Neuronal stem cell (in vitro differentiated cells): ENCODE measurements at regions not wholly inside any gene's neighbourhood (a gene's known extent, or its start where the extent isn't known, plus 50 kb on each side); places are given as distances from the start of the nearest gene placed in this dataset.

Experiments
- DNase-seq: peaks from one replicate; pipeline ENCODE4 v3.0.0-alpha.2; 2013; ENCODE audit warnings: low spot score
- H2AFZ ChIP-seq: one replicate; pipeline ENCODE4 v1.6.1; 2013; ENCODE audit warnings: mild to moderate bottlenecking, low read length, inconsistent platforms
- H2AK5ac ChIP-seq: 2 replicates; pipeline ENCODE4 v1.6.1; 2013; ENCODE audit warnings: low read depth, mild to moderate bottlenecking, inconsistent platforms, low read length, moderate library complexity, mixed read lengths
- H2BK120ac ChIP-seq: 2 replicates; pipeline ENCODE4 v1.6.1; 2013; ENCODE audit warnings: low read depth, mild to moderate bottlenecking, inconsistent platforms, low read length, moderate library complexity, mixed read lengths
- H2BK12ac ChIP-seq: one replicate; pipeline ENCODE4 v1.6.1; 2013; ENCODE audit warnings: low read length, inconsistent platforms
- H2BK15ac ChIP-seq: 2 replicates; pipeline ENCODE4 v1.6.1; 2013; ENCODE audit warnings: mild to moderate bottlenecking, low read length, inconsistent platforms, mixed read lengths
- H2BK5ac ChIP-seq: one replicate; pipeline ENCODE4 v1.6.1; 2013; ENCODE audit warnings: inconsistent platforms, mild to moderate bottlenecking, low read length, moderate library complexity
- H3K14ac ChIP-seq: one replicate; pipeline ENCODE4 v1.6.1; 2013; ENCODE audit warnings: low read length, inconsistent platforms
- H3K18ac ChIP-seq: 2 replicates; pipeline ENCODE4 v1.6.1; 2013; ENCODE audit warnings: low read length, inconsistent platforms
- H3K23ac ChIP-seq: 2 replicates; pipeline ENCODE4 v1.6.1; 2013; ENCODE audit warnings: low read depth, mild to moderate bottlenecking, mixed read lengths, low read length, inconsistent platforms; ENCODE audit not compliant: poor library complexity
- H3K27ac ChIP-seq: replicated peaks from 3 replicates; pipeline ENCODE4 v1.5.1; 2013; ENCODE audit warnings: low read length, inconsistent platforms
- H3K27me3 ChIP-seq, 3 experiments: 2 replicates each; pipeline ENCODE4 v1.6.1; 2013; ENCODE audit warnings: low read length in 3 of 3, mild to moderate bottlenecking in 2 of 3, inconsistent platforms in 1 of 3, low read depth in 1 of 3, mixed read lengths in 1 of 3, moderate library complexity in 1 of 3; ENCODE audit not compliant: control insufficient read depth in 3 of 3, insufficient read depth in 3 of 3
- H3K36me3 ChIP-seq, 2 donors: replicated peaks in 1 of 2; 2 replicates each; pipeline ENCODE4 v1.6.1; 2013; ENCODE audit warnings: low read length in 2 of 2; ENCODE audit not compliant: control insufficient read depth in 2 of 2, insufficient read depth in 2 of 2
- H3K4ac ChIP-seq: 2 replicates; pipeline ENCODE4 v1.6.1; 2013; ENCODE audit warnings: inconsistent platforms, mild to moderate bottlenecking, low read length, moderate library complexity
- H3K4me1 ChIP-seq, 2 donors: 1 replicate in 1 of 2; 2 replicates in 1 of 2; pipeline ENCODE4 v1.6.1; 2013; ENCODE audit warnings: low read length in 2 of 2, low read depth in 1 of 2; ENCODE audit not compliant: control insufficient read depth in 2 of 2, insufficient read depth in 1 of 2
- H3K4me2 ChIP-seq: one replicate; pipeline ENCODE4 v1.6.1; 2013; ENCODE audit warnings: mild to moderate bottlenecking, low read length, inconsistent platforms; ENCODE audit not compliant: insufficient read depth, poor library complexity, severe bottlenecking
- H3K4me3 ChIP-seq, 2 donors: 2 replicates each; pipeline ENCODE4 v1.5.1; 2013; ENCODE audit warnings: low read length in 2 of 2, mild to moderate bottlenecking in 2 of 2, inconsistent platforms in 1 of 2, moderate library complexity in 1 of 2
- H3K79me1 ChIP-seq: one replicate; pipeline ENCODE4 v1.6.1; 2013; ENCODE audit warnings: low read depth, mild to moderate bottlenecking, inconsistent platforms, low read length, moderate library complexity
- H3K9ac ChIP-seq: one replicate; pipeline ENCODE4 v1.6.1; 2013; ENCODE audit warnings: mild to moderate bottlenecking, low read depth, low read length, inconsistent platforms; ENCODE audit not compliant: poor library complexity
- H3K9me3 ChIP-seq, 2 donors: replicated peaks in 1 of 2; 2 replicates each; pipeline versions ENCODE3 to v1.6.1; 2013; ENCODE audit warnings: low read length in 2 of 2, mild to moderate bottlenecking in 2 of 2, inconsistent platforms in 1 of 2, low read depth in 1 of 2, mixed read lengths in 1 of 2, moderate library complexity in 1 of 2; ENCODE audit not compliant: control insufficient read depth in 2 of 2, insufficient read depth in 1 of 2
- H4K8ac ChIP-seq: one replicate; pipeline ENCODE4 v1.6.1; 2013; ENCODE audit warnings: low read depth, mild to moderate bottlenecking, inconsistent platforms, low read length, moderate library complexity
- H4K91ac ChIP-seq: one replicate; pipeline ENCODE4 v1.6.1; 2013; ENCODE audit warnings: low read length, low read depth, mild to moderate bottlenecking, inconsistent platforms; ENCODE audit not compliant: poor library complexity
- WGBS, 2 donors: extraction: QIAGEN DNeasy Blood & Tissue Kit; methylation state at CpG; one replicate each; pipeline ENCODE4 v1.1.7; 2013; ENCODE audit warnings: missing lambda C conversion rate in 2 of 2, mixed read lengths in 1 of 2; ENCODE audit not compliant: insufficient read length in 2 of 2, insufficient replicate concordance in 1 of 2; ENCODE audit errors: extremely low coverage in 2 of 2; 5-methylcytosine and 5-hydroxymethylcytosine counted together

- no peak overlapping the region for H3K4me3 ChIP-seq
- no peak overlapping the region for H3K18ac ChIP-seq
- no peak overlapping the region for H2BK5ac ChIP-seq
- no peaks in the 10 kb centered on the region for H3K36me3 ChIP-seq
- no peak overlapping the region for H2BK120ac ChIP-seq
- no peak for DNase-seq
- no peak overlapping the region for H4K8ac ChIP-seq
- H4K91ac ChIP-seq, result no peak overlapping the region
- H2AFZ ChIP-seq, result no peak overlapping the region
- H3K27ac ChIP-seq, result no peak overlapping the region
- no peaks in the 10 kb centered on the region for H3K4me1 ChIP-seq
- H3K9ac ChIP-seq, result no peak overlapping the region
- no peak overlapping the region for H3K4ac ChIP-seq
- H3K4me2 ChIP-seq, result no peak overlapping the region
- H3K23ac ChIP-seq, result no peak overlapping the region
- no peaks in the 10 kb centered on the region for H3K79me1 ChIP-seq
- no peaks in the 10 kb centered on the region for H3K27me3 ChIP-seq
- no peak overlapping the region for H2AK5ac ChIP-seq
- H2BK15ac ChIP-seq, result no peak overlapping the region
- no CpG with 5 or more reads among the region's 2 CpGs for WGBS, 2 donors
- H3K14ac ChIP-seq, result no peak overlapping the region
- no peaks in the 10 kb centered on the region for H3K9me3 ChIP-seq
- H2BK12ac ChIP-seq, result no peak overlapping the region
These were observed 105.8 kb upstream of the ADAMTS18 start for GRCh38 chr16:77540646-77541045.

- no peaks in the 10 kb centered on the region for H3K79me1 ChIP-seq
- no peaks in the 10 kb centered on the region for H3K27me3 ChIP-seq
- no peak overlapping the region for H4K91ac ChIP-seq
- H2BK15ac ChIP-seq, result no peak overlapping the region
- H3K14ac ChIP-seq, result no peak overlapping the region
- H3K4me3 ChIP-seq, result no peak overlapping the region
- H3K4me2 ChIP-seq, result no peak overlapping the region
- no peak overlapping the region for H2AFZ ChIP-seq
- H3K23ac ChIP-seq, result no peak overlapping the region
- H3K4ac ChIP-seq, result no peak overlapping the region
- no peak overlapping the region for H3K9ac ChIP-seq
- no peak overlapping the region for H3K27ac ChIP-seq
- no peak for DNase-seq
- WGBS, 2 donors, result no CpG with 5 or more reads among the region's 3 CpGs
- H4K8ac ChIP-seq, result no peak overlapping the region
- no peak overlapping the region for H3K18ac ChIP-seq
- no peak overlapping the region for H2BK12ac ChIP-seq
- H2AK5ac ChIP-seq, result no peak overlapping the region
- H2BK5ac ChIP-seq, result no peak overlapping the region
- H3K4me1 ChIP-seq, result no peaks in the 10 kb centered on the region
- H3K9me3 ChIP-seq, result no peaks in the 10 kb centered on the region
- no peaks in the 10 kb centered on the region for H3K36me3 ChIP-seq
- H2BK120ac ChIP-seq, result no peak overlapping the region
These were observed 106.3 kb upstream of the ADAMTS18 start for GRCh38 chr16:77541165-77541564.

GRCh38 chr16:77548151-77548550 lies 113.3 kb upstream of the ADAMTS18 start:
- H3K4ac ChIP-seq, result no peak overlapping the region
- H3K9me3 ChIP-seq, result no peaks in the 10 kb centered on the region
- H3K4me2 ChIP-seq, result no peak overlapping the region
- no peaks in the 10 kb centered on the region for H3K36me3 ChIP-seq
- no peak overlapping the region for H3K4me3 ChIP-seq
- no peak overlapping the region for H3K23ac ChIP-seq
- H4K8ac ChIP-seq, result no peak overlapping the region
- no peak overlapping the region for H2BK5ac ChIP-seq
- no peak overlapping the region for H3K9ac ChIP-seq
- H3K18ac ChIP-seq, result no peak overlapping the region
- H3K27ac ChIP-seq, result no peak overlapping the region
- H3K79me1 ChIP-seq, result no peaks in the 10 kb centered on the region
- WGBS, 2 donors, result no CpG with 5 or more reads among the region's 4 CpGs
- no peak overlapping the region for H2AFZ ChIP-seq
- no peak for DNase-seq
- no peaks in the 10 kb centered on the region for H3K27me3 ChIP-seq
- no peak overlapping the region for H2BK120ac ChIP-seq
- H4K91ac ChIP-seq, result no peak overlapping the region
- H3K4me1 ChIP-seq, result no peaks in the 10 kb centered on the region
- no peak overlapping the region for H2BK15ac ChIP-seq
- no peak overlapping the region for H3K14ac ChIP-seq
- no peak overlapping the region for H2BK12ac ChIP-seq
- no peak overlapping the region for H2AK5ac ChIP-seq

GRCh38 chr16:77548766-77549165 lies 113.9 kb upstream of the ADAMTS18 start:
- no peak overlapping the region for H3K23ac ChIP-seq
- H2AFZ ChIP-seq, result no peak overlapping the region
- H3K27me3 ChIP-seq, result no peaks in the 10 kb centered on the region
- H3K14ac ChIP-seq, result no peak overlapping the region
- H3K4me2 ChIP-seq, result no peak overlapping the region
- no peaks in the 10 kb centered on the region for H3K79me1 ChIP-seq
- no peak overlapping the region for H3K18ac ChIP-seq
- no peak overlapping the region for H3K27ac ChIP-seq
- H2BK5ac ChIP-seq, result no peak overlapping the region
- DNase-seq, result no peak
- H3K4ac ChIP-seq, result no peak overlapping the region
- no peak overlapping the region for H2BK15ac ChIP-seq
- WGBS, 2 donors, result no CpG with 5 or more reads among the region's 2 CpGs
- no peaks in the 10 kb centered on the region for H3K36me3 ChIP-seq
- no peak overlapping the region for H3K4me3 ChIP-seq
- H4K8ac ChIP-seq, result no peak overlapping the region
- no peak overlapping the region for H2BK12ac ChIP-seq
- H2BK120ac ChIP-seq, result no peak overlapping the region
- H2AK5ac ChIP-seq, result no peak overlapping the region
- no peak overlapping the region for H4K91ac ChIP-seq
- no peaks in the 10 kb centered on the region for H3K4me1 ChIP-seq
- no peaks in the 10 kb centered on the region for H3K9me3 ChIP-seq
- no peak overlapping the region for H3K9ac ChIP-seq
